Fibroblast of skin of left biceps (primary cell): ENCODE measurements at regions not wholly inside any gene's neighbourhood (a gene's known extent, or its start where the extent isn't known, plus 50 kb on each side); places are given as distances from the start of the nearest gene placed in this dataset.
"Not testable (repeated sequence)": the region's sequence is repeated elsewhere in the genome, so short reads cannot be mapped to it uniquely, and the experiment has no call there.

Experiments used
- DNase-seq, 2 experiments: peaks; one replicate each; pipeline ENCODE4 v3.0.0-alpha.2; 2013; ENCODE audit warnings: low read depth in 2 of 2

- no peak for DNase-seq
These were observed 754.7 kb downstream of the BCL11A start for GRCh38 chr2:59798687-59799232.

- no peak for DNase-seq
These were observed 762.3 kb downstream of the BCL11A start for GRCh38 chr2:59791004-59791618.

GRCh38 chr2:59790186-59791003, 763.1 kb downstream of the BCL11A start:
- no peak for DNase-seq

- DNase-seq, result no peak
These were observed 763.9 kb downstream of the BCL11A start for GRCh38 chr2:59789523-59789922.

GRCh38 chr2:59787095-59787494, 766.4 kb downstream of the BCL11A start:
- no peak for DNase-seq

- DNase-seq, result no peak
These were observed 766.8 kb downstream of the BCL11A start for GRCh38 chr2:59786684-59787083.

GRCh38 chr2:59779571-59779970, 773.9 kb downstream of the BCL11A start:
- DNase-seq, result no peak

- DNase-seq, result no peak
These were observed 776.3 kb downstream of the BCL11A start for GRCh38 chr2:59777120-59777519.

GRCh38 chr2:59776726-59777008, 776.8 kb downstream of the BCL11A start:
- no peak for DNase-seq

GRCh38 chr2:59774821-59775433, 778.5 kb downstream of the BCL11A start:
- DNase-seq, result no peak

- DNase-seq, result no peak
These were observed 782.8 kb downstream of the BCL11A start for GRCh38 chr2:59770651-59771050.

- DNase-seq, result no peak
These were observed 791.5 kb downstream of the BCL11A start for GRCh38 chr2:59761966-59762365.

- DNase-seq, result no peak
These were observed 797.3 kb downstream of the BCL11A start for GRCh38 chr2:59756150-59756549.

- DNase-seq, result no peak
These were observed 799.3 kb downstream of the BCL11A start for GRCh38 chr2:59754011-59754735.

- DNase-seq, result no peak
These were observed 800.9 kb downstream of the BCL11A start for GRCh38 chr2:59752512-59752911.

- no peak for DNase-seq
These were observed 801.4 kb downstream of the BCL11A start for GRCh38 chr2:59752071-59752470.

- not testable (repeated sequence) for DNase-seq
These were observed 802.2 kb downstream of the BCL11A start for GRCh38 chr2:59751214-59751613.

GRCh38 chr2:59746291-59746690, 807.2 kb downstream of the BCL11A start:
- no peak for DNase-seq

GRCh38 chr2:59745085-59745484, 808.4 kb downstream of the BCL11A start:
- DNase-seq, result no peak

- DNase-seq, result no peak
These were observed 809.0 kb downstream of the BCL11A start for GRCh38 chr2:59744436-59744835.

- no peak for DNase-seq
These were observed 811.6 kb downstream of the BCL11A start for GRCh38 chr2:59741840-59742239.

- DNase-seq, result no peak
These were observed 814.3 kb downstream of the BCL11A start for GRCh38 chr2:59739166-59739565.
